Activated naive CD4-positive, alpha-beta T cell (primary cell): ENCODE measurements at regions not wholly inside any gene's neighbourhood (a gene's known extent, or its start where the extent isn't known, plus 50 kb on each side); places are given as distances from the start of the nearest gene placed in this dataset.
A peak's percentile ranks its signal among the peaks of the same experiment; 100 is the strongest.
"Not testable (repeated sequence)": the region's sequence is repeated elsewhere in the genome, so short reads cannot be mapped to it uniquely, and the experiment has no call there.

Experiments used
- DNase-seq, 4 experiments: peaks; one replicate each; lab custom pipeline; 2025; lab: John Stamatoyannopoulos, UW

- peak in 1 of 4 experiments; percentile 15 for DNase-seq
These were observed 115.1 kb downstream of the KCNRG start for GRCh38 chr13:50130123-50130946.

DNA sequence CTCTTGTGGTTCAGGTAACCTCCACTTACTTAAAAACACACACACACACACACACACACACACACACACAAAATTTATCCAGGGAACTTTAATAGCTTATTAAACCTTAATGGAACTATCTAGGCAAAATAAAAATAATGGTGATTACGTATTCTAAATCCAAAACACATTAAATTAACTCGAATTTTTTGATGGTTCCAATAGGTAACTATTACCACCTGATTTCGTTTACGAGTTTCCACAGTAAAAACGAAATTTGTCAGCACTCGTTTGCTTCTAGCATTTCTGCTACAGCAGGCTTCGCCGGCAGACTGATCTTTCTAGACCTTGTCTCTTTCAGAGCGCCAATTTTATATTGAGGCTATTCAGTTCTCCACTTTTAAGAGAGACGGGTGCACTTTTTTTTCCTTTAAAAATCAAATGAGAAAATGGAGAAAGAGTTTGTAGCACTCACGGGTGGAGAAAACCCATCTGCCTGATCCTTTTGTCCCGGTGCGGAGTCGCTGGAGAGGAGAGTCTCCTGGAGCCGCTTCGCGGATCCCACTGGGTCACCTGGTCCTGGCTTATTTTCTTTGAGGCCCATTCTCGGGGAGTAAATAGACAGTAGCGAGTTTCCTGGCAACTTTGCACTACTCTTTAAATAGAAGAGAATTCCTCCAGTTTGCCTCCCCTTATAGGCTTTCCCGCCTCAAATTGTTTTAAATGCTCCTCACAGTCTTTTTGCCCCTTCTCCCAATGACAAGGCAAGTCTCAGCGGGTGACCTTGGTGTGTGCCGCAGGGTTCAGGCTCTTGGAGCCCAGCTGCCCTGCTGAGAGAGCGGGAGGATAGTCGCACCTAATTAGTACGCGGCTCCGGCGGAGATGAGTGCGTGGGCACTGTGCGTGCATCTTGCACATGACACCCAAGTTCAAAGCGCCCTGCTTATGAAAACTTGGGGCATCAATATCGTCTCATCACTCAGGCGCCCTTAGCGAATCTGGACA is 117.0 kb downstream of the KCNRG start:
- no peak for DNase-seq

GRCh38 chr13:50132904-50133357 is 117.7 kb downstream of the KCNRG start:
- no peak for DNase-seq

DNA sequence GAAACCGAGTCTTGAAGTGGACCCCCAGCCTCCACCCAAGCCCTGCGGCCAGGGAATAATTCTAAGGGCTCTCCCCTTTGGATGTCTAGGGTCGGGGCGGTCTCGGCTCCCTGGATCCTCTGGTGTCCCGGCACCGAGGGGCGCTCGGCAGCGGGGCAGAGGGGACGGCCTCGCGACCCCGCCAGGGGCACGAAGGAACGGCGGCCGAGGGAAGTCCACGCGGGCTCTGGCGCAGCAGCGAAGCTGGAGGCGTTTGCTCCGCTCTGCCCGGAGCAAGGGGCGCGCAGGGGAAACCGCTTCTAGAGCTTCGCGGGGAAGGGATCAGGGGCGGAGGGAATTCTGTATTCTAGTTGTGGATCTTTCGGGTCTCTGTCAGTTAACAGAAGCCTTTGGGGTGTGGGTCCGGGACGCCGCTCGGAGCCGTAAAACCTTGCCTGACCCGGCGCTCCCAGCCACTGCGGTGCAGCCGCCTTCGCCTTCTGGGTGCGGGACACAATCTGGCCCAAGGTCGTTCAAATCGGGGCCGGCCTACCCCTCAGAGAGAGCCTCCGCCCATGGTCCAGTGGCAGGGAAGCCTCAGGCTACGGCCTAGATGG is 118.2 kb downstream of the KCNRG start:
- DNase-seq = no peak

- no peak for DNase-seq
These were observed 121.0 kb downstream of the KCNRG start for GRCh38 chr13:50136226-50136625.

GRCh38 chr13:50136678-50137077 is 121.4 kb downstream of the KCNRG start:
- DNase-seq = no peak

DNA sequence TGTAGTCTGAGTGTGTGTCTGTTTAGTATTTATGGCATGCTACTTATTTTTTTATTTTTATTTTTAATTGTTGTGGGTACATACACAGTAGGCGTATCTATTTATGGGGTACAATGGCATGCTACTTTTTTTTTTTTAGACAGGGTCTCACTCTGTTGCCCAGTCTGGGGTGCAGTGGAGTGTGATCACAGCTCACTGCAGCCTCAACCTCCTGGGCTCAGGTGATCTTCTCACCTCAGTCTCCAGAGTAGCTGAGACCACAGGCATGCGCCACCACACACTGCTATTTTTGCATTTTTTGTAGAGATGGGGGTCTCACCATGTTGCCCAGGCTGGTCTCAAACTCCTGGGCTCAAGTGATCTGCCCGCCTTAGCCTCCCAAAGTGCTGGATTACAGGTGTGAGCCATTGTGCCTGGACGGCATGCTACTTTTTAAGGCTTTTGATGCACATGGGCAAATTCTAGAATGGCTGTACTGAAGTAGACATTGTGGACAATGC is 124.2 kb downstream of the KCNRG start:
- not testable (repeated sequence) for DNase-seq

DNA sequence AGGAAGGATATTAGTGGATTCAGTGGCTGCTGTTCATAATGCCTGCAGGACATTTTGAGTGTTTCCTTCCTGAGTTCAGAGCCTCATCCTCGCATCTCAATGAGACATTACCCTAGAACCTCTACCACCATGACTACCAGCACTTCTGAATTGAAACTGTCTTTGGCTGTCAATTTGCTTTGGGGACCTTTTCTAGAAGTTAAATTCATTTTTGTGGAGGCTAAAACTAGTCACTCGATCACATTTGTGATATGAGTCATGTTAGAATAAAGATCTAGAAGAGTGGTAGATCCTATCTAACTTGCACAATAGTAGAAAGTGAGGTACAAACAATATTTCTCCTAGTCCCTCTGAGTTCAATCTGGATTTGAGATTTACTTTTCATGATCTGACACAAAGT is 124.9 kb downstream of the KCNRG start:
- no peak for DNase-seq

GRCh38 chr13:50140581-50141374 is 125.5 kb downstream of the KCNRG start:
- no peak for DNase-seq

DNA sequence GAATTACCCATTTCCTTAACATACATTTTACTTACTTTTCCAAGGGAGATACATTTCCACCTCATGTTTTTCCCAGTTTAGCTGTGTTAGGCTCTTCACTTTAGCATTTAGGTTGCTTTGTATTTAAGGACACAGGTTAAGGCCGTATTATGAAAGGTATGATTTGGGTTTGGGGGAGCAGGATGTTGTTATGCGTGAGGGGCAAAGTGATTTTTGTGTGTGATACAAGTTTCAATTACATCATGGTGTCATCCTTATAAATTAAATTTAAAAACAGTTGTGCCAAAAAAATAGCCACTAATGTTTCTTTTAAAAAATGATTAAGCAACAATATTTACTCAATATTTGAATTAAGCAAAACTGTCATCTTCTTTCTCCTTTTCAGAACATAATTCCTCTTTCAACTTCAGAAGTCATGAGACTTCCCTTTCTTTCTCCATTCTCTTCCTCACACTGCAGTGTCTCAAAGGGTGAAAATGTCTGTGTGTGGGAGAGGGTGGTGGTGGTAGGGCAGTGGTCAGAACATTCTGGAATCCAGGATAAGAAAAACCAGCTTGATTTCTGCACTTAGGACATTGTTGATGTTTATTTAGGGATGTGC is 126.2 kb downstream of the KCNRG start:
- no peak for DNase-seq

DNA sequence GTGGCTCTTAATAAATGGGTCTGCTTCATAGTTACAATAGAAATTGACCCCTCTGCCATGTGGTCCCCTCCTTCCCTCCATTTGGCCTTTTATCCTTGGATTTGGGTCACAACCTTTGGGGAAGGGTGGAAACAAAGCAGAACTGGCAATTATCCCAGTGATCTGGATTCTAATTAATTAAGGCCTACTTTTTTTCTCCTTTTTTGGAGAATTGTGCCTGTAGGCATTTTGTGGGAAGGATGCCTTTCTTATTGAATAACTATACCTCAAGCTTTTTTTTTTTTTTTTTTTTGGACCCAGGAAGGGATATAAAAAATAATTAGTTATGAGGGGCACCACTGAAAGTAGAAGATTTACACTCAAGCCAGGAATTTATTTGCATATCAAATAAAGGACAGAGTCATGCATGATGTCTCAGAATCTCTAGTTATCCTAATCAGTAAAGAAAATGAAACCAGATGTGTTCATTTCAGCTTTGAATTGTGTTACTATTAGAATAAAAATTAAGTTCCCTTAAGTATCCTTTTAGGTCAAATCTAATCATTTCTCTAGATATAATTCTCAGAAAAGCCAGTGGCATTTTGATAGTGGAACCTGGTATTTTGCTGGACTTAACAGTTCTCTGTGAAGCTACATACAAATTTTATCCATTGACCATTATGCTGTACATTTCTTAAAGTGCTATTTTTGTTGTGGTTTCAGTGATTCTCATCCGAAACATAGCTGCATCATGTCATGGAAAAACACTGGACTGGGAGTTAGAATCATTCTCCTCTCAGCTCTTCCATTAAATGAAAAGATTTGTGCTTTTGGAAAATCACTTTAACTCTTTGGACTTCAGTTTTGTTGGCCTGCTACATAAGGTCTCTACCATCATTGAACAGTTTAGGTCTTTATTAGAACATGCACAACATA is 129.3 kb downstream of the KCNRG start:
- DNase-seq = no peak

DNA sequence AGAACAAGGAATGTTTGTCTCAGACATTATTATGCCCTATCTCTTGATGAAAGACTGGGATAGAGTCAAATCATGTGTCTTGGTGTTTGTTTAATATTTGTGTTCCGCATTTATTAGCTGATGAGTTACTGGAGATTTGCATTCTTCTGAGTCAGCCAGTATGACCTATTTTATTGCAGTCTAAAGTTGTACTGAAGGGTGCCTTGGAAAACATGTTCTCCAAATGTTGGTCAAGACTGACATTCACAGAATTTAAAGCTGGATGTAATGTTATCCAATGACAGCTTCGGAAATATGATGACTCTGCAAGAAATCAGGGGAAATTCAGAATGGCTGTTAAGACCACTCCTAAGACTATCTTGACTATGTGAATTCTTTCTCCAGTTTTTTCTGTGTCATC is 134.0 kb downstream of the KCNRG start:
- DNase-seq = no peak

DNA sequence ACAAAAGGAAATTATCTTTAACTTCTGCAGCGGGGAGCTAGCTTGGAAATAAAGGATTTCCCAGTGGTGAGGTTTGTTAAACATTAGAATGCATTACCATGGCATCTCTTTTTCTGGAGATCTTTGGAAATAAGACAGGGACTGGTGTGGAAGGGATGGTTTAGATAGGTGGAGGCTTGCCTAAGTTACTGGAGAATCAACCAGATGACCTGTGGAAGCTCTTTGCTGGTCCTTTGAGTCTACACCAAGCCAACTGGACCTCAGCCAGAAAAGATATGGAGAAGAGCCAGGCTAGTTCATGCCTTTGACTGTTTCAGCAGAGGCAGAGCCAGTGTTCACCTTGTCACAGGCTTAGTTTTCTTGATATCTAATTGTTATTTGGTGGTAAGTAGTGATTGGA is 134.7 kb downstream of the KCNRG start:
- DNase-seq = no peak

GRCh38 chr13:50152224-50152623 is 137.0 kb downstream of the KCNRG start:
- DNase-seq = no peak

DNA sequence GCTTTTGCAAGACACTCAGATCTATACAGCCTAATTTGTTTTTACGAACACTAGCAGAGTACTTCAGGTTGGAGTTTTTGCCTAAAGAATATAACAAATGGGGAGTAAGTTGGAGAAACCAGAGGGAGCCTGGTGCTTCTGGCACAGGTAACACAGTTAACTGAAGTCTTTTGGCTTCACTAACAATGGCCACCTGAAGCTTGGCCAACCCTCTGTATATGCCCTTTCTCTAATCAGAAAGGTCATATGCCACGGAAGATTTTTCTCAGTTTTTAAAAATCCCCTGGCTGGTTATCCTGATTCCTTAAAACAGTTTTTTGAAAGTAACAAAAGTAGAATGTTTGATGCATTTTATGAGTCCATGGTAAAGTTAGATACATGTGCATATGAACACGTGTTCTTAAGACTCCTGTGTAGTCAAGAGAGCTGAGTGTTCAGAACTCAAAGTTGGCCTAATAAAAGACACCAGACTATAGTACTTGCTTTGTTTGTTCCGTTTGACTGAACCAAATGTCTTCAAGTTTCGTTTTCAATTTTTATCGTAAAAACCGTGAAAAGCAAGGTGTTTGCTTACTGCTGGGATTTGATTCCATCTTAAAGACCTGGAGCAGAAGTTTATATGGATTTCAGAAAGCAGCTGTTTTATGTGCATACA is 137.5 kb downstream of the KCNRG start:
- no peak for DNase-seq

- DNase-seq = no peak
These were observed 138.2 kb downstream of the KCNRG start for GRCh38 chr13:50153401-50153800.

GRCh38 chr13:50153876-50154275 is 138.6 kb downstream of the KCNRG start:
- DNase-seq = no peak

GRCh38 chr13:50154697-50155096 is 139.5 kb downstream of the KCNRG start:
- DNase-seq = no peak

- no peak for DNase-seq
These were observed 140.9 kb downstream of the KCNRG start for GRCh38 chr13:50156140-50156539.
